ENCODE measurements at regions not wholly inside any gene's neighbourhood (a gene's known extent, or its start where the extent isn't known, plus 50 kb on each side); places are given as distances from the start of the nearest gene placed in this dataset.

DNA sequence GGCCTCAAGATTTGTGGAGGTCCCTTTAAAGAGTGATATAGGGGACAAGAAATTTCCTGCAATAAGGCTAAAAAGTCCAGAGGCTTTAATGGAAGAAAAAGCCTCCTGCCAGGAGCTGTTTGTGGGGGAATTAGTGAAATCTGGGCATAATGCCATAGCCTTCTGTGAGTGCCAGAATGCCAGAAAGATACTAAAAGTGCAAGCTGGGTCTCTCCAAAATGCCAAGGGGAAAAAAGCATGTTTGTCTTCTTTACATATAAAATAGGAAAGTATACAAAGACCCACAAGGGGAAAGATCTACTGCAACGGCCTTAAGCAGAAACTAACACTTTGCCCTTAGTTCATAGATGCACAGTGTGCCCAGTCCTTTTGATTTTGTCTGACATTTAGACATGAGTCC, 647.7 kb upstream of the ZNF804A start:
- Histone ChIP-seq H3K9ac (ENCODE audit: control insufficient read depth, extremely low read depth, insufficient read depth, low read length) (no peak overlapping the region), H4K20me1 (ENCODE audit: control insufficient read depth, extremely low read depth, insufficient read depth, low read length) (no peaks in the 10 kb centered on the region), H3K4me2 (ENCODE audit: control insufficient read depth, extremely low read depth, insufficient read depth, low read depth, low read length) (no peak overlapping the region), H3K9me3 (ENCODE audit: control insufficient read depth, low read depth, low read length) (no peaks in the 10 kb centered on the region), H3K36me3 (ENCODE audit: control insufficient read depth in 2 of 2, extremely low read depth in 1 of 2, insufficient read depth in 2 of 2, low read length in 2 of 2) (no peaks in the 10 kb centered on the region), H3K27ac (ENCODE audit: control insufficient read depth, insufficient read depth, low read length) (no peak overlapping the region), H3K4me1 (ENCODE audit: control insufficient read depth, extremely low read depth, insufficient read depth, low read length) (no peaks in the 10 kb centered on the region), H3K27me3 (ENCODE audit: control insufficient read depth, extremely low read depth, insufficient read depth, low read length) (no peaks in the 10 kb centered on the region), H2AFZ (ENCODE audit: control insufficient read depth, low read length) (no peak overlapping the region), H3K79me2 (ENCODE audit: control insufficient read depth, insufficient read depth, low read length) (no peaks in the 10 kb centered on the region), H3K4me3 (ENCODE audit: control insufficient read depth in 2 of 3, extremely low read depth in 1 of 3, insufficient read depth in 2 of 3, low read depth in 1 of 3, low read length in 3 of 3) (no peak overlapping the region), H3K9me1 (ENCODE audit: control insufficient read depth, extremely low read depth, insufficient read depth, low read length) (no peaks in the 10 kb centered on the region)
- no peak for DNase-seq (ENCODE audit: low read depth, low spot score)
- TF ChIP-seq CTCF (optimal IDR thresholded peaks at IDR 0.05 in 1 of 3, IDR thresholded peaks at IDR 0.05 in 1 of 3, conservative IDR thresholded peaks at IDR 0.05 in 1 of 3; ENCODE audit: extremely low read depth in 1 of 3, insufficient read depth in 2 of 3, low read length in 3 of 3), result no peak
- TF ChIP-seq EZH2 (IDR thresholded peaks at IDR 0.05; ENCODE audit: low read length), result no peak
- FAIRE-seq, result no peak
- dilution Hi-C loops (cut with MboI; ENCODE audit: extremely low pct_ligation_motif_present, low sequenced_read_pairs), result no loop called here

DNA sequence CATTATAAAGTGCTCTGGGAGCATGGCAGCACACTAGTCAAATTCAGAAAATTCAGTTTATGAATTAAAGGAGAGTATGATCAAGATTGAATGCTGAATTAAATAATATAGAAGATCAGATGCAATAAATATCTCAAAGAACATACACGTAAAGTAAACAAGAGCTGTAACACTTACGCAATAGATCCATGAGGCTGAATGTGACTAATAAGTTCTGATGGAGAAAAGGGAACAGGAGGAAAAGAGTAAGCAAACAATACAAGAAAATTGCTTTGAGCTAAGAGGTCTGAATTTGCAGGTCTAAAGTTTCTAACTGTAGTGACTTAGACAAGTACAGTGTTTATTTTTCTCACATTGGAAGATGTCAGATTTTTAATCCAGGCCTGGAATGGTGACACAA, 646.7 kb upstream of the ZNF804A start:
- H2AFZ ChIP-seq (ENCODE audit: control insufficient read depth, low read length), result no peak overlapping the region
- H3K79me2 ChIP-seq (ENCODE audit: control insufficient read depth, insufficient read depth, low read length), result no peaks in the 10 kb centered on the region
- dilution Hi-C loops (cut with MboI; ENCODE audit: extremely low pct_ligation_motif_present, low sequenced_read_pairs), result no loop called here
- H3K9me3 ChIP-seq (ENCODE audit: control insufficient read depth, low read depth, low read length), result no peaks in the 10 kb centered on the region
- FAIRE-seq (no peak), DNase-seq (ENCODE audit: low read depth, low spot score) (no peak)
- no peak overlapping the region for H3K4me3 ChIP-seq (ENCODE audit: control insufficient read depth in 2 of 3, extremely low read depth in 1 of 3, insufficient read depth in 2 of 3, low read depth in 1 of 3, low read length in 3 of 3)
- no peaks in the 10 kb centered on the region for H3K27me3 ChIP-seq (ENCODE audit: control insufficient read depth, extremely low read depth, insufficient read depth, low read length)
- no peak overlapping the region for H3K9ac ChIP-seq (ENCODE audit: control insufficient read depth, extremely low read depth, insufficient read depth, low read length)
- TF ChIP-seq EZH2 (IDR thresholded peaks at IDR 0.05; ENCODE audit: low read length) (no peak), CTCF (optimal IDR thresholded peaks at IDR 0.05 in 1 of 3, IDR thresholded peaks at IDR 0.05 in 1 of 3, conservative IDR thresholded peaks at IDR 0.05 in 1 of 3; ENCODE audit: extremely low read depth in 1 of 3, insufficient read depth in 2 of 3, low read length in 3 of 3) (no peak)
- no peaks in the 10 kb centered on the region for H3K36me3 ChIP-seq (ENCODE audit: control insufficient read depth in 2 of 2, extremely low read depth in 1 of 2, insufficient read depth in 2 of 2, low read length in 2 of 2)
- no peak overlapping the region for H3K4me2 ChIP-seq (ENCODE audit: control insufficient read depth, extremely low read depth, insufficient read depth, low read depth, low read length)
- H3K27ac ChIP-seq (ENCODE audit: control insufficient read depth, insufficient read depth, low read length), result no peak overlapping the region
- no peaks in the 10 kb centered on the region for H3K4me1 ChIP-seq (ENCODE audit: control insufficient read depth, extremely low read depth, insufficient read depth, low read length)
- H4K20me1 ChIP-seq (ENCODE audit: control insufficient read depth, extremely low read depth, insufficient read depth, low read length), result no peaks in the 10 kb centered on the region
- H3K9me1 ChIP-seq (ENCODE audit: control insufficient read depth, extremely low read depth, insufficient read depth, low read length), result no peaks in the 10 kb centered on the region

Data from keratinocyte (primary cell).